Lung microvascular endothelial cell (primary cell): ENCODE measurements at regions not wholly inside any gene's neighbourhood (a gene's known extent, or its start where the extent isn't known, plus 50 kb on each side); places are given as distances from the start of the nearest gene placed in this dataset.

ENCODE experiments used
- DNase-seq, 2 donors: peaks; one replicate each; pipeline versions ENCODE4 v3.0.0 to v3.0.0-alpha.2; 2010; ENCODE audit warnings: low read depth in 2 of 2

GRCh38 chr2:195411219-195411687, 245.8 kb upstream of the SLC39A10 start:
- no peak for DNase-seq

GRCh38 chr2:195410074-195410671, 246.9 kb upstream of the SLC39A10 start:
- no peak for DNase-seq

GRCh38 chr2:195408811-195409210, 248.2 kb upstream of the SLC39A10 start:
- no peak for DNase-seq

GRCh38 chr2:195408196-195408595, 248.8 kb upstream of the SLC39A10 start:
- no peak for DNase-seq

GRCh38 chr2:195407783-195408182, 249.2 kb upstream of the SLC39A10 start:
- no peak for DNase-seq

- DNase-seq, result no peak
These were observed 250.0 kb upstream of the SLC39A10 start for GRCh38 chr2:195406886-195407603.

- no peak for DNase-seq
These were observed 252.4 kb upstream of the SLC39A10 start for GRCh38 chr2:195404651-195405050.

- DNase-seq, result no peak
These were observed 260.5 kb upstream of the SLC39A10 start for GRCh38 chr2:195396479-195396878.

- no peak for DNase-seq
These were observed 261.7 kb upstream of the SLC39A10 start for GRCh38 chr2:195395362-195395761.

- no peak for DNase-seq
These were observed 264.3 kb upstream of the SLC39A10 start for GRCh38 chr2:195392446-195393336.

GRCh38 chr2:195390686-195391321, 266.2 kb upstream of the SLC39A10 start:
- no peak for DNase-seq

- DNase-seq, result no peak
These were observed 269.0 kb upstream of the SLC39A10 start for GRCh38 chr2:195388028-195388427.

GRCh38 chr2:195382186-195382585, 274.8 kb upstream of the SLC39A10 start:
- DNase-seq, result no peak

- no peak for DNase-seq
These were observed 286.7 kb upstream of the SLC39A10 start for GRCh38 chr2:195370167-195370943.

- DNase-seq, result no peak
These were observed 287.8 kb upstream of the SLC39A10 start for GRCh38 chr2:195369218-195369587.

GRCh38 chr2:195368249-195369217, 288.5 kb upstream of the SLC39A10 start:
- DNase-seq, result no peak

- DNase-seq, result no peak
These were observed 289.2 kb upstream of the SLC39A10 start for GRCh38 chr2:195367809-195368208.

- DNase-seq, result no peak
These were observed 292.7 kb upstream of the SLC39A10 start for GRCh38 chr2:195364015-195364965.

GRCh38 chr2:195363496-195363895, 293.5 kb upstream of the SLC39A10 start:
- no peak for DNase-seq
